ENCODE measurements at regions not wholly inside any gene's neighbourhood (a gene's known extent, or its start where the extent isn't known, plus 50 kb on each side); places are given as distances from the start of the nearest gene placed in this dataset.

GRCh38 chr18:38007026-38007425 lies 441.4 kb upstream of the CELF4 start:
- CTCF ChIA-PET: no interaction called here
- H3K27ac ChIP-seq: no peak overlapping the region
- no peak for TF ChIP-seq CTCF (conservative IDR thresholded peaks at IDR 0.05; ENCODE audit: low read depth)
- DNase-seq (ENCODE audit: low spot score): no peak
- POLR2A ChIA-PET (ENCODE audit: low non-redundant PET): no interaction called here

GRCh38 chr18:38006541-38006940 lies 440.9 kb upstream of the CELF4 start:
- no peak for TF ChIP-seq CTCF (conservative IDR thresholded peaks at IDR 0.05; ENCODE audit: low read depth)
- DNase-seq (ENCODE audit: low spot score): no peak
- ChIA-PET POLR2A (ENCODE audit: low non-redundant PET) (no interaction called here), CTCF (no interaction called here)
- H3K27ac ChIP-seq: no peak overlapping the region

GRCh38 chr18:37997695-37998094 lies 432.1 kb upstream of the CELF4 start:
- no peak overlapping the region for H3K27ac ChIP-seq
- ChIA-PET CTCF (no interaction called here), POLR2A (ENCODE audit: low non-redundant PET) (no interaction called here)
- TF ChIP-seq CTCF (conservative IDR thresholded peaks at IDR 0.05; ENCODE audit: low read depth): no peak
- no peak for DNase-seq (ENCODE audit: low spot score)

- ChIA-PET CTCF (no interaction called here), POLR2A (ENCODE audit: low non-redundant PET) (no interaction called here)
- TF ChIP-seq CTCF (conservative IDR thresholded peaks at IDR 0.05; ENCODE audit: low read depth): no peak
- no peak overlapping the region for H3K27ac ChIP-seq
- DNase-seq (ENCODE audit: low spot score): no peak
Measured at GRCh38 chr18:37987901-37988300, 422.3 kb upstream of the CELF4 start.

- TF ChIP-seq CTCF (conservative IDR thresholded peaks at IDR 0.05; ENCODE audit: low read depth): no peak
- CTCF ChIA-PET: no interaction called here
- DNase-seq (ENCODE audit: low spot score): no peak
- H3K27ac ChIP-seq: no peak overlapping the region
- POLR2A ChIA-PET (ENCODE audit: low non-redundant PET): no interaction called here
Measured at GRCh38 chr18:37986665-37987064, 421.1 kb upstream of the CELF4 start.

- POLR2A ChIA-PET (ENCODE audit: low non-redundant PET): no interaction called here
Measured at GRCh38 chr18:37985126-37985525, 419.5 kb upstream of the CELF4 start.

More at GRCh38 chr18:37985126-37985525, 419.5 kb upstream of the CELF4 start:
- CTCF ChIA-PET: no interaction called here
- no peak overlapping the region for H3K27ac ChIP-seq
- TF ChIP-seq CTCF (conservative IDR thresholded peaks at IDR 0.05; ENCODE audit: low read depth): no peak
- DNase-seq (ENCODE audit: low spot score): no peak

All from RWPE1 (cell line).